Tibial artery (tissue), 4 donors: ENCODE measurements at regions not wholly inside any gene's neighbourhood (a gene's known extent, or its start where the extent isn't known, plus 50 kb on each side); places are given as distances from the start of the nearest gene placed in this dataset.

Experiments used
- DNase-seq, 2 donors: peaks; one replicate each; pipeline ENCODE4 v3.0.0-alpha.2; 2019
- H3K27ac ChIP-seq, 2 donors: fragments of 200-600 bp; sonication (generic) in 1 of 2; 1 replicate in 1 of 2; 2 replicates in 1 of 2; pipeline ENCODE4 v1.5.1; 2018 to 2019; ENCODE audit warnings: mild to moderate bottlenecking in 1 of 2
- H3K27me3 ChIP-seq, 2 donors: fragments of 200-600 bp; sonication (generic) in 1 of 2; one replicate each; pipeline versions ENCODE4 v1.5.1 to v1.6.0; 2016 to 2019
- H3K36me3 ChIP-seq, 3 donors: fragments of 200-600 bp; sonication (generic) in 2 of 3; one replicate each; pipeline ENCODE4 v1.5.1; 2016 to 2019; ENCODE audit warnings: mild to moderate bottlenecking in 2 of 3
- H3K4me1 ChIP-seq, 4 donors: fragments of 200-600 bp; sonication (generic) in 2 of 4; 1 replicate in 3 of 4; 2 replicates in 1 of 4; pipeline ENCODE4 v1.5.1; 2016 to 2019
- H3K4me3 ChIP-seq, 2 donors: fragments of 200-600 bp; sonication (generic) in 1 of 2; 1 replicate in 1 of 2; 2 replicates in 1 of 2; pipeline ENCODE4 v1.5.1; 2018 to 2019; ENCODE audit warnings: mild to moderate bottlenecking in 2 of 2
- H3K9me3 ChIP-seq, 3 donors: fragments of 200-600 bp; sonication (generic) in 1 of 3; one replicate each; pipeline ENCODE4 v1.5.1; 2016 to 2019
- intact Hi-C: fragments of 100-400 bp; cut with DNase I; formaldehyde crosslinking; loops from one replicate; pipeline ENCODE4 v1.15.0; 2023; ENCODE audit warnings: low total_unique reads
- TF ChIP-seq, protein P1 (sequence below), 2 experiments: fragments of 200-600 bp in 1 of 2; fragments of 450-650 bp in 1 of 2; IDR thresholded peaks; one replicate each; pipeline ENCODE4 v1.5.1; 2017 to 2019; ENCODE audit warnings: antibody characterized with exemption in 2 of 2, mild to moderate bottlenecking in 1 of 2, moderate library complexity in 1 of 2

DNA sequence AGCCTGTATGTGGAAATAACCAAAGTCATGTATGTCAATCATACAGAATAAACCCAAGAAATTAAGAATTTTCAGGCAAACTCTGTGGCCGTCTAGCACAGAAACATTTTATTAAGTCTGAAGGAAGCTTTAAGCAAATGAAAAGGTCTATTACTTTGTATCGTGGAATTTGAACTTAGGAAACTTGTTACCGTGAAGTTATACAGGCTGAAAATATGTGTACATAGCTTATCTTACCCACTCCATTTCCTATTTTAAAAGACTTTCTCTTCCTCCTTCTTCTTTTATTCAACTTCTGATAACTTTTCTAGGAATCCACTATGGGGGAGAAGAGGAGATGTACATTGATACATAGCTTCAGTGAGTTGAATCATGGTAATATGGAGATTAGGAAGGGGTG, 108.3 kb downstream of the AGTR2 start:
- no peaks in the 10 kb centered on the region for H3K4me1 ChIP-seq
- no peak overlapping the region for H3K27ac ChIP-seq
- intact Hi-C loops: no loop called here
- H3K9me3 ChIP-seq: no peaks in the 10 kb centered on the region
- no peak for DNase-seq
- no peaks in the 10 kb centered on the region for H3K36me3 ChIP-seq
- no peak overlapping the region for H3K4me3 ChIP-seq
- TF ChIP-seq, protein P1, sequence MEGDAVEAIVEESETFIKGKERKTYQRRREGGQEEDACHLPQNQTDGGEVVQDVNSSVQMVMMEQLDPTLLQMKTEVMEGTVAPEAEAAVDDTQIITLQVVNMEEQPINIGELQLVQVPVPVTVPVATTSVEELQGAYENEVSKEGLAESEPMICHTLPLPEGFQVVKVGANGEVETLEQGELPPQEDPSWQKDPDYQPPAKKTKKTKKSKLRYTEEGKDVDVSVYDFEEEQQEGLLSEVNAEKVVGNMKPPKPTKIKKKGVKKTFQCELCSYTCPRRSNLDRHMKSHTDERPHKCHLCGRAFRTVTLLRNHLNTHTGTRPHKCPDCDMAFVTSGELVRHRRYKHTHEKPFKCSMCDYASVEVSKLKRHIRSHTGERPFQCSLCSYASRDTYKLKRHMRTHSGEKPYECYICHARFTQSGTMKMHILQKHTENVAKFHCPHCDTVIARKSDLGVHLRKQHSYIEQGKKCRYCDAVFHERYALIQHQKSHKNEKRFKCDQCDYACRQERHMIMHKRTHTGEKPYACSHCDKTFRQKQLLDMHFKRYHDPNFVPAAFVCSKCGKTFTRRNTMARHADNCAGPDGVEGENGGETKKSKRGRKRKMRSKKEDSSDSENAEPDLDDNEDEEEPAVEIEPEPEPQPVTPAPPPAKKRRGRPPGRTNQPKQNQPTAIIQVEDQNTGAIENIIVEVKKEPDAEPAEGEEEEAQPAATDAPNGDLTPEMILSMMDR (IDR thresholded peaks at IDR 0.05): no peak
- H3K27me3 ChIP-seq: no peaks in the 10 kb centered on the region

DNA sequence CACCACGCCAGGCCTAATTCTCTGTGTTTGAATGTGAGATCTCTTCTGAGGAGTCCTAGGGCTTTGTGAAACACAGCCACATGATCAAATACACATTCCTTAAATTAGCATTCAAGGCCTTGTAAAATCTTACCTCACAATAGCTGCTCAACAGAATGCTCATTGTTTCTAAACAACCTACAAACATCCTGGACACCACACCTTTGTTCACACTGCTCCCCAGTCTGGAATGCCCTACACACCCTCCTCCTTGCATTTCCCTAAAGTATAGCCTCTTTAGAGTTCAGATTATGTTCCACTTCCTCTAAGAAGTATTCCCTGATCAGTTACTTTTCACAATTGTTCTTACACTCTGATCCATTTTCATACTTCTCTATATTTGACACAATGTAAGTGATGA, 110.6 kb downstream of the AGTR2 start:
- no peaks in the 10 kb centered on the region for H3K4me1 ChIP-seq
- H3K27me3 ChIP-seq: no peaks in the 10 kb centered on the region
- no peaks in the 10 kb centered on the region for H3K36me3 ChIP-seq
- TF ChIP-seq, protein P1 (IDR thresholded peaks at IDR 0.05): no peak
- no peak for DNase-seq
- H3K4me3 ChIP-seq: no peak overlapping the region
- no peak overlapping the region for H3K27ac ChIP-seq
- no peaks in the 10 kb centered on the region for H3K9me3 ChIP-seq
- intact Hi-C loops: no loop called here

DNA sequence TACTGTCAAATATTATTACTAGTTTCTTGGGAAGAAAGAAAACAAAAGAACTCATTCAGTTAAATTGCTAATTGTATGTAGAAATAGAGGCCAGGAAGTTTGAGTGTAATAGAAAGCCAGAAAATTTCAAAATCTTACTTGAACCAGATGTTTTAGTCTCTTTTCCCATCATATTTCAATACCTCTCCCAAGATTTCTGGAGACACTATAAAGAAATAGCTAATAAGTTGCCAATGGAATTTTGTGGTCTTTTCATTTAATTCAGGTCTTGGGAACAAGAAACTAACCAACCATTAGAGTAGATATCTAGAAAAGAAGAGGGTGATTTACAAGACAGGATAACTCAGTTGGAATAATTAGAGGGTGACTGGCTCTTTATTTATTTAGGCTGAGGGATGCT, 112.2 kb downstream of the AGTR2 start:
- Histone ChIP-seq H3K36me3 (no peaks in the 10 kb centered on the region), H3K4me3 (no peak overlapping the region), H3K27ac (no peak overlapping the region), H3K9me3 (no peaks in the 10 kb centered on the region), H3K4me1 (no peaks in the 10 kb centered on the region), H3K27me3 (no peaks in the 10 kb centered on the region)
- TF ChIP-seq, protein P1 (IDR thresholded peaks at IDR 0.05): no peak
- intact Hi-C loops: no loop called here
- no peak for DNase-seq

DNA sequence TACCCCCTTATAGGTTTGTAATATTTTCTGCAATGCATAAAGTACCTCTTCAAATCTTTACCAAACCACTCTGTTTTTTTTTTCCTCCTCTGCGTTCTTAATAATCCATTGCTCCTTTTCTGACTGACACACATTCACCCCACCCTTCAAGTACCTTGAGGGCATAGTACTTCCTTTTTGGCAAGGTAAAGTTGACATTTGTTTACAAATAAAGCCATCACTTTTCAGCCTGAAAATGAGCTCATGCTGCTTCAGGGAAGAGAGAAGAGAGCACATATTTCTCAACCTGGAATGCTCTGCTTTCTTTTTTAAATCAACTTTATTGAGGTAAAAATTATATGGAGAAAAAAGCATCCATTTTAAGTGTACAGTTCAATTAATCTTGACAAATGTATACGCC, 113.9 kb downstream of the AGTR2 start:
- TF ChIP-seq, protein P1 (IDR thresholded peaks at IDR 0.05): no peak
- no peak overlapping the region for H3K27ac ChIP-seq
- no peaks in the 10 kb centered on the region for H3K9me3 ChIP-seq
- no peak overlapping the region for H3K4me3 ChIP-seq
- H3K36me3 ChIP-seq: no peaks in the 10 kb centered on the region
- H3K27me3 ChIP-seq: no peaks in the 10 kb centered on the region
- intact Hi-C loops: no loop called here
- no peak for DNase-seq
- H3K4me1 ChIP-seq: no peaks in the 10 kb centered on the region

DNA sequence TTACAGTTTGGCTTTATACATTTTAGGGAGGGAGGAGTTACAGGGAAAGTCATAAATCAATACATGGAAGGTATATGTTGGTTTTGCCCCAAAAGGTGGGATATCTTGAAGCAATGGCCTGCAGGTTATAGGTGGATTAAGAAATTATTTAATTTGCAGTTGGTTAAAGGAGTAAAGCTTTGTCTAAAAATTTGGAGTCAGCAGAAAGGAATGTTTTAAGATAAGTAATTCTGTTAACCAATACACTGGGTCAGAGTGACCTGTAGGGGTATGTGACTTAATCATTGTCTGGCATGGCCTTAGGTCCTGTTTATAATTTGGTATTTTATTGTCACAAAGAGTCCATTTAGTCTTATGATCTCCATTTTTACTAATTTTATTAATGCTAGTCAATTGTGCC, 115.0 kb downstream of the AGTR2 start:
- H3K36me3 ChIP-seq: no peaks in the 10 kb centered on the region
- TF ChIP-seq, protein P1 (IDR thresholded peaks at IDR 0.05): no peak
- no peak for DNase-seq
- no peak overlapping the region for H3K4me3 ChIP-seq
- no peaks in the 10 kb centered on the region for H3K9me3 ChIP-seq
- no peaks in the 10 kb centered on the region for H3K27me3 ChIP-seq
- no peak overlapping the region for H3K27ac ChIP-seq
- H3K4me1 ChIP-seq: no peaks in the 10 kb centered on the region
- intact Hi-C loops: no loop called here

DNA sequence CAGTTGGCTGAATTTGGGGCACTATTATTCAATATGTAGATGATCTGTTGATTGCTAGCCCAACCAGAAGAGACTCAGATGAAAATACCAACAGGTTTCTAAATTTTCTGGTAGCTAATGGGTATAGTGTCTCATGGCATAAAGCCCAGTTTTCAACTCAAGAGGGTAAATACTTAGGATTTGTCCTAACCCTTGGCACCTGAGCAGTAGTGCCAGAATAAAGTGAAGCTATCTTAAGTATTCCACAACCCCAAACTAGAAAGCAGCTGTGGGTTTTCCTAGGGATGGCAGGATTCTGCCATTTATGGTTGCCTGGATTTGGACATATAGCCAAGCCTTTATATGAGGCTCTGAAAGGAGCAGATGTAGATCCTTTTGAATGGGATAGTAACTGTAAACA, 119.0 kb downstream of the AGTR2 start:
- H3K4me1 ChIP-seq: no peaks in the 10 kb centered on the region
- no peak overlapping the region for H3K27ac ChIP-seq
- H3K27me3 ChIP-seq: no peaks in the 10 kb centered on the region
- H3K36me3 ChIP-seq: no peaks in the 10 kb centered on the region
- no peak for DNase-seq
- H3K4me3 ChIP-seq: no peak overlapping the region
- intact Hi-C loops: no loop called here
- TF ChIP-seq, protein P1 (IDR thresholded peaks at IDR 0.05): no peak
- H3K9me3 ChIP-seq: no peaks in the 10 kb centered on the region
